SJCRH30 (cell line): ENCODE measurements at regions not wholly inside any gene's neighbourhood (a gene's known extent, or its start where the extent isn't known, plus 50 kb on each side); places are given as distances from the start of the nearest gene placed in this dataset.

ENCODE experiments used
- DNase-seq, 2 experiments: peaks; one replicate each; pipeline ENCODE4 v3.0.0-alpha.2; 2015 to 2020
- H3K27ac ChIP-seq: fragments of 250-450 bp; sonication (Bioruptor Pico); 2 replicates; pipeline ENCODE4 v1.5.1; 2020; ENCODE audit warnings: mild to moderate bottlenecking, moderate library complexity
- H3K27me3 ChIP-seq: fragments of 250-450 bp; sonication (Bioruptor Pico); 2 replicates; pipeline ENCODE4 v1.5.1; 2020; ENCODE audit warnings: mild to moderate bottlenecking, moderate library complexity
- H3K36me3 ChIP-seq: fragments of 250-450 bp; sonication (Bioruptor Pico); 2 replicates; pipeline ENCODE4 v1.5.1; 2020; ENCODE audit warnings: mild to moderate bottlenecking, moderate library complexity
- H3K4me1 ChIP-seq: fragments of 250-450 bp; sonication (Bioruptor Pico); 2 replicates; pipeline ENCODE4 v1.5.1; 2020; ENCODE audit warnings: mild to moderate bottlenecking, moderate library complexity
- H3K4me3 ChIP-seq: fragments of 250-450 bp; sonication (Bioruptor Pico); 2 replicates; pipeline ENCODE4 v1.5.1; 2020; ENCODE audit warnings: mild to moderate bottlenecking, moderate library complexity
- H3K9me3 ChIP-seq: fragments of 250-450 bp; sonication (Bioruptor Pico); replicated peaks from 2 replicates; pipeline ENCODE4 v1.5.1; 2020; ENCODE audit warnings: mild to moderate bottlenecking, moderate library complexity

- Histone ChIP-seq H3K27me3 (no peaks in the 10 kb centered on the region), H3K9me3 (no peaks in the 10 kb centered on the region), H3K4me1 (no peaks in the 10 kb centered on the region), H3K4me3 (no peak overlapping the region), H3K36me3 (no peaks in the 10 kb centered on the region), H3K27ac (no peak overlapping the region)
- no peak for DNase-seq
These were observed 84.1 kb upstream of the TBX3 start for GRCh38 chr12:114767906-114768722.

GRCh38 chr12:114767084-114767760 is 83.2 kb upstream of the TBX3 start:
- Histone ChIP-seq H3K27ac (no peak overlapping the region), H3K4me1 (no peaks in the 10 kb centered on the region), H3K36me3 (no peaks in the 10 kb centered on the region), H3K27me3 (no peaks in the 10 kb centered on the region), H3K9me3 (no peaks in the 10 kb centered on the region), H3K4me3 (no peak overlapping the region)
- DNase-seq: no peak

DNA sequence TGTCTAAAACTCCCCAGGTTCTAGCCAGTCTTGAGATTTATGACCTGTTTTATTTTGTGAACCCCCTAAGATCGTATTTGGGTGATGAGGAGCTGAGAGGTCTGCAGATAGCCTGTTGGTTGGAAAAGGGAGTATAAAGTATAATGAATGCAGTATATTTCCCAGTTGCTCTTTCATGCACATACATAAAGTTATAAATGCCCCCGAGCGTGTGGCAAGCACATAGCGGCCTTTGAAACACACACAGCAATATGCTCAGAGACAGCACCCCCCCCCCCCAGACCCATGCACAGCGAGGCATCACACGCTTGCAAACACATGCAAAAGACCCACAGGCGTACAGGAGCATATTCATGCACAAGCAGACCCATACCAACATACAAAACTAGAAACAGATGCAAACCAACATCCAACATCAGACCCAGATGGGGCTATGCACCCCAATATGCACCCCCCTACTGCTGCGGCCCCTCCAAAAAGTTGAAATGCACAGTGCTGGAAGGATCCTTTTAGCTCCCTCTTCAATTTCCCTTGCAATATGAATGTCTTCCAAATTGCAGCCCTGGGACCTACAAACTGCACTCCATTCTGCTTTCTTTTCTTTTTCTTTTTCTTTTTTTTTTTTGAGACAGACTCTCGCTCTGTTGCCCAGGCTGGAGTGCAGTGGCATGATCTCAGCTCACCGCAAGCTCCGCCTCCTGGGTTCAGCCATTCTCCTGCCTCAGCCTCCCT is 82.2 kb upstream of the TBX3 start:
- no peaks in the 10 kb centered on the region for H3K4me1 ChIP-seq
- H3K9me3 ChIP-seq: no peaks in the 10 kb centered on the region
- no peak overlapping the region for H3K27ac ChIP-seq
- no peaks in the 10 kb centered on the region for H3K27me3 ChIP-seq
- no peak for DNase-seq
- H3K36me3 ChIP-seq: no peaks in the 10 kb centered on the region
- no peak overlapping the region for H3K4me3 ChIP-seq

DNA sequence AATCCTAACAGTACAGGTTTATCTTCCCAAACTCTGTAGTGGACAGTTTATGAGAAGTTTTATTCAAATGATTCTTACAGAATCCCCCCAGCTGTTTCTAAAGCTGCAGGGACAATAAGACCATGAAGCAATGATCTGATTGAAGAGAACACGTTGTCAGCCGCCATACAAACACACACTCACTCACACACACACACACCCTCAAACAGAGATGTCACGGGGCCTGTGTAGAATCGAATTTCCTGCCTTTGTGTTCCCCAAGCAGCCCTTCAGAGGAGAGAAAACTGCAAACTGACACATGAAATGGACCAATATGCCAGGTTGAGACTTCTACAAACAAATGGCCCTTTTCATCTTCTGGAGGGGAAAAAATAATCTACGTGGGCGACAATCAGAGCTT is 80.5 kb upstream of the TBX3 start:
- Histone ChIP-seq H3K4me1 (no peaks in the 10 kb centered on the region), H3K4me3 (no peak overlapping the region), H3K9me3 (no peaks in the 10 kb centered on the region), H3K27ac (no peak overlapping the region), H3K36me3 (no peaks in the 10 kb centered on the region), H3K27me3 (no peaks in the 10 kb centered on the region)
- DNase-seq: no peak

GRCh38 chr12:114762490-114763110 is 78.6 kb upstream of the TBX3 start:
- Histone ChIP-seq H3K27ac (no peak overlapping the region), H3K9me3 (no peaks in the 10 kb centered on the region), H3K27me3 (no peaks in the 10 kb centered on the region), H3K4me3 (no peak overlapping the region), H3K4me1 (no peaks in the 10 kb centered on the region), H3K36me3 (no peaks in the 10 kb centered on the region)
- DNase-seq: no peak

- H3K36me3 ChIP-seq: no peaks in the 10 kb centered on the region
- H3K27ac ChIP-seq: no peak overlapping the region
- no peak for DNase-seq
- no peaks in the 10 kb centered on the region for H3K9me3 ChIP-seq
- H3K4me3 ChIP-seq: no peak overlapping the region
- no peaks in the 10 kb centered on the region for H3K4me1 ChIP-seq
- H3K27me3 ChIP-seq: no peaks in the 10 kb centered on the region
These were observed 76.3 kb upstream of the TBX3 start for GRCh38 chr12:114760151-114760877.

DNA sequence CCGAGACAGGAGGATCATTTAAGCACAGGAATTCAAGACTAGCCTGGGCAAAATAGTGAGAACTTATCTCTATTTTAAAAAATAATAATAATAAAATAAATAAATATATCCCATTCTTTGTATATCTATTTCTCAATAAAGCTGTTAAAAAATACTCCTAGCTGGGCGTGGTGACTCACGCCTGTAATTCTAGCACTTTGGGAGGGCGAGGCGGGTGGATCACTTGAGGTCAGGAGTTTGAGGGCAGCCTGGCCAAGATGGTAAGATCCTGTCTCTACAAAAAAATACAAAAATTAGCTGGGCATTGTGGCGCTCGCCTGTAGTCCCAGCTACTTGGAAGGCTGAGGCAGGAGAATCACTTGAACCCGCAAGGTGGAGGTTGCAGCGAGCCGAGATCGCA is 75.7 kb upstream of the TBX3 start:
- no peak overlapping the region for H3K4me3 ChIP-seq
- H3K4me1 ChIP-seq: no peaks in the 10 kb centered on the region
- H3K9me3 ChIP-seq: no peaks in the 10 kb centered on the region
- H3K36me3 ChIP-seq: no peaks in the 10 kb centered on the region
- H3K27me3 ChIP-seq: no peaks in the 10 kb centered on the region
- no peak for DNase-seq
- no peak overlapping the region for H3K27ac ChIP-seq

DNA sequence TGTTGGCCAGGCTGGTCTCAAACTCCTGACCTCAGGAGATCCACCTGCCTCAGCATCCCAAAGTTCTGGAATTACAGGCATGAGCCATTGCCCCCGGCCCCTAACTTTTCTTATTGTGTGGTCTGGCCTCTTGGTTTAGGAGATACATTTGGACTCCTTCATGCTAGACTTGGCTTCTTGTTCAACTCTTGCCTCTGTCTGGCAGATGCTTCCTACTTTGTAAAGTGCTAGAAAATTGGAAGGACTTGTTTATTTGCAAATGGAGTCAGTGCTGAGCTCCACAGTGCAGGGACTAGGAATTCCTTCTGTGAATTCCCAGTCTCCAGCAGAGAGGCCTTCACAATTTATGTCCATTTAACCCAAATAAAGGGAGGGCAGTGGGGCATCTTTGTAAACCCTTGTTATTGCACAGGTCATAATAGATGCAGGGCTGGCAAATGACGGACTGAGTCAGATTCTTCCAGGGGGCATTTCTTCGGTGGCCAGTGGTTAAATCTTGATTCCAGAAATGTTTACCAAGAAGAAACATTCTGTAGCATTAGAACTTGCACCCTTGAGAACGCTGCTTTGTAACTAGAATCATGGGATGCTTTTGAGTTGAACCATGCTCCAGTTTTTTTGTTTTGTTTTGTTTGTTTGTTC is 73.8 kb upstream of the TBX3 start:
- Histone ChIP-seq H3K27ac (no peak overlapping the region), H3K4me1 (no peaks in the 10 kb centered on the region), H3K27me3 (no peaks in the 10 kb centered on the region), H3K36me3 (no peaks in the 10 kb centered on the region), H3K9me3 (no peaks in the 10 kb centered on the region), H3K4me3 (no peak overlapping the region)
- no peak for DNase-seq

DNA sequence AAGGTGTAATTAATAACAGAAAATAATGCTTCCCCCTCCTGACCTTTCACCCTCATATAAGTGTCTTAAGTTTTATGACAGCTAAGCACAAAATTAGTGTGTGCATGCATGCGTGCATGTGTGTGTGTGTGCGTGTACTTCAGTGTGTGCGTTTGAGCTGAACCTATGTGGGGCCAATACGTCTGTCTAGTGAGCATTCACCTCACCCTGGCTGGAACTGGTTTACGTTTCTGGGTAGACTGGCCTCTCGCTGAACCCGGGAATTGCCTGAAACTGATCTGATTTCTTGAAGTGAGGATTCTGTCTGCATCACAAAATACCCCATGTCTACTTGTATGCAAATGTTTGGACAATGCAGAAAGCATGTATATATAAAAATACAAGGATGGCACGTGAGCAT is 68.2 kb upstream of the TBX3 start:
- Histone ChIP-seq H3K9me3 (no peaks in the 10 kb centered on the region), H3K27me3 (no peaks in the 10 kb centered on the region), H3K27ac (no peak overlapping the region), H3K36me3 (no peaks in the 10 kb centered on the region), H3K4me3 (no peak overlapping the region), H3K4me1 (no peaks in the 10 kb centered on the region)
- DNase-seq: no peak

DNA sequence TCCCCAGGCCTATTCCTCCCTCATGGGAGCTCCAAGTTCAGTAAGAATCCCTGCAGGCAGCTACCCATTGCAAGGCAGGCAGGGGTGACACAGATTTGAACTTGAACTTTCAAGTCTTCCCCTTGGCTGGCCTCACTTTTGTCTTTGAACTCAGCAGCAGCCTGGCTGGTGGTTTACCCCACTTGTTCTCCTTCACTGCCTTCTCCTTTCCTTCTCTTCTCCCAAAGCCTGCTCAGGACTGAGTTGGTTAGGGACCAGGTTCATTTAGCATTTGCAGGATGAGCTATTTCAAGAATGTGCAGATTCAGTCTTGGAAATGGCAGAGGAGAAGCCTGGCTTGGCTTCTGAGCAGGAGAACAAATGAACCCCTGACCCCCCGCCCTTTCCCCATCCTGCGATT is 67.7 kb upstream of the TBX3 start:
- H3K9me3 ChIP-seq: no peaks in the 10 kb centered on the region
- no peak overlapping the region for H3K27ac ChIP-seq
- no peak for DNase-seq
- no peaks in the 10 kb centered on the region for H3K36me3 ChIP-seq
- H3K27me3 ChIP-seq: no peaks in the 10 kb centered on the region
- no peak overlapping the region for H3K4me3 ChIP-seq
- H3K4me1 ChIP-seq: no peaks in the 10 kb centered on the region

DNA sequence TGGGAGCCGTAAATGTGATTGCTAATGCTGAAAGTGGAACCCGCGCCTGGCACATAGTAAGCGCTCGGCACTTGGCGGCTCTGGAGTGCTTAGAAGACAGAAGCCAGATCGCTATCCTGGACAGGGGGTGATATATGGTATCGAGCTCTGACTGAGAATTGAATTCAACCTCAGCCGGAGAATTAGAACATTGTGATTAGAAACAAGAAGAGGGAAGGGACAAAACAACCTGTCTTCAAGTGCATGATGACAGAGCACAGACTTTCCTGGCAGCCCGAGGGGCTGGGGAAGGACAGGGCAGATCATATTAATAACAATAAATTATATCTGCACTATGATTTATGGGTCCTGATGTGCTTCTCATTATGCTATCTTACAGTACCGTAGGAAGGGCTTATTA is 66.9 kb upstream of the TBX3 start:
- no peaks in the 10 kb centered on the region for H3K36me3 ChIP-seq
- no peaks in the 10 kb centered on the region for H3K27me3 ChIP-seq
- H3K4me1 ChIP-seq: no peaks in the 10 kb centered on the region
- no peaks in the 10 kb centered on the region for H3K9me3 ChIP-seq
- H3K4me3 ChIP-seq: no peak overlapping the region
- H3K27ac ChIP-seq: no peak overlapping the region
- no peak for DNase-seq

DNA sequence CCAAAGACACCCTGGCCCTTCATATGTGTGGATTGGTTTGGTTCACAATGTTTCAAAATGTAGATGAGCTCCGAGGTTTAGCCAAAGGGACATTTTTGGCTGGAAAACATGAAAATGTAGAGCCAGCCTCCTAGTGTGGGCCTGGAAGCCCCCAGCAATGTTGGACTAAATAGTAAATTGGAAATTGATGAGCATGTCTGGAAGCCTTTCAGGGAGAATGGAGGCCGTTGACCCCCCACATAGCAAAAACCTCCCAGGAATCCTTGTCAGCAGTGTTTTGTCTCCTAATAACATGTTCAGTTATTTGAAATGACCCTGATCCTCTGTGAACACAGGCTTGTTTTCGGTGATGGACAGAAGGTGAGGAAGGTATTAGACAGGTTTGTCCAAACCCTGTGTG is 65.1 kb upstream of the TBX3 start:
- no peak overlapping the region for H3K4me3 ChIP-seq
- H3K9me3 ChIP-seq: no peaks in the 10 kb centered on the region
- H3K27me3 ChIP-seq: no peaks in the 10 kb centered on the region
- no peak overlapping the region for H3K27ac ChIP-seq
- no peak for DNase-seq
- no peaks in the 10 kb centered on the region for H3K4me1 ChIP-seq
- no peaks in the 10 kb centered on the region for H3K36me3 ChIP-seq

GRCh38 chr12:114747012-114747858 is 63.3 kb upstream of the TBX3 start:
- Histone ChIP-seq H3K27ac (no peak overlapping the region), H3K27me3 (no peaks in the 10 kb centered on the region), H3K9me3 (no peaks in the 10 kb centered on the region), H3K4me1 (no peaks in the 10 kb centered on the region), H3K4me3 (no peak overlapping the region), H3K36me3 (no peaks in the 10 kb centered on the region)
- DNase-seq: no peak
